ENCODE measurements at regions not wholly inside any gene's neighbourhood (a gene's known extent, or its start where the extent isn't known, plus 50 kb on each side); places are given as distances from the start of the nearest gene placed in this dataset.
A peak's percentile ranks its signal among the peaks of the same experiment; 100 is the strongest.

- Histone ChIP-seq H3K36me3 (replicated peaks in 1 of 2; ENCODE audit: control insufficient read depth in 1 of 2, insufficient read depth in 2 of 2, low read length in 1 of 2) (no peaks in the 10 kb centered on the region), H3F3A (replicated peaks; ENCODE audit: insufficient read depth) (no peaks in the 10 kb centered on the region), H3K4me3 (ENCODE audit: low read depth in 2 of 2, low read length in 1 of 2) (no peak overlapping the region), H3K79me2 (ENCODE audit: insufficient read depth) (no peaks in the 10 kb centered on the region), H4K20me1 (ENCODE audit: insufficient read depth) (no peaks in the 10 kb centered on the region), H3K27me3 (ENCODE audit: insufficient read depth) (no peaks in the 10 kb centered on the region; the same call in 1 of the 2 replicates), H2AFZ (ENCODE audit: low read depth) (no peak overlapping the region), H3K27ac (ENCODE audit: low read depth in 2 of 2, low read length in 1 of 2) (no peak overlapping the region), H3K9ac (no peak overlapping the region), H3K4me2 (no peak overlapping the region), H3K9me2 (no peaks in the 10 kb centered on the region), H3K9me3 (no peaks in the 10 kb centered on the region), H3K4me1 (ENCODE audit: control insufficient read depth in 1 of 2, insufficient read depth in 2 of 2, low read depth in 1 of 2, low read length in 1 of 2) (peaks cover 0 to 5% of the 10 kb centered on the region in 2 experiments; a peak in 2 of 4 replicates)
- no peak for DNase-seq
- POLR2A ChIA-PET, result no interaction called here
- CTCF ChIA-PET, result no interaction called here
- 49% methylated on average over 2 of the region's 2 CpGs for WGBS (ENCODE audit: low lambda C conversion rate)
- TF ChIP-seq RXRA (IDR thresholded peaks at IDR 0.05; ENCODE audit: borderline replicate concordance, low read depth) (no peak), FOXJ3 (CRISPR knock-in tag; IDR thresholded peaks at IDR 0.05) (no peak)
These were observed 416.1 kb downstream of the ATP23 start for GRCh38 chr12:58357511-58357910.

GRCh38 chr12:58358369-58358768, 417.0 kb downstream of the ATP23 start:
- Histone ChIP-seq H3K9me2 (no peaks in the 10 kb centered on the region), H3K27ac (ENCODE audit: low read depth in 2 of 2, low read length in 1 of 2) (peak overlapping the region in 1 of 2 experiments; percentile 47; a peak in 1 of 4 replicates), H3K9ac (no peak overlapping the region), H3K9me3 (no peaks in the 10 kb centered on the region), H3K27me3 (ENCODE audit: insufficient read depth) (no peaks in the 10 kb centered on the region; the same call in 1 of the 2 replicates), H3K36me3 (replicated peaks in 1 of 2; ENCODE audit: control insufficient read depth in 1 of 2, insufficient read depth in 2 of 2, low read length in 1 of 2) (no peaks in the 10 kb centered on the region), H3K79me2 (ENCODE audit: insufficient read depth) (no peaks in the 10 kb centered on the region), H3K4me3 (ENCODE audit: low read depth in 2 of 2, low read length in 1 of 2) (no peak overlapping the region), H2AFZ (ENCODE audit: low read depth) (no peak overlapping the region), H3F3A (replicated peaks; ENCODE audit: insufficient read depth) (no peaks in the 10 kb centered on the region), H3K4me2 (no peak overlapping the region), H4K20me1 (ENCODE audit: insufficient read depth) (no peaks in the 10 kb centered on the region), H3K4me1 (ENCODE audit: control insufficient read depth in 1 of 2, insufficient read depth in 2 of 2, low read depth in 1 of 2, low read length in 1 of 2) (peaks cover 0 to 5% of the 10 kb centered on the region in 2 experiments; a peak in 2 of 4 replicates)
- no peak for DNase-seq
- TF ChIP-seq USF1 (IDR thresholded peaks at IDR 0.05; ENCODE audit: borderline replicate concordance, low read depth), result no peak
- TF ChIP-seq CHD2 (IDR thresholded peaks at IDR 0.05; ENCODE audit: low read length, partially characterized antibody), result no peak
- no peak for TF ChIP-seq FOXJ3 (CRISPR knock-in tag; IDR thresholded peaks at IDR 0.05)
- no peak for TF ChIP-seq REST (IDR thresholded peaks at IDR 0.05; ENCODE audit: low read depth, low read length)
- no peak for TF ChIP-seq RXRA (IDR thresholded peaks at IDR 0.05; ENCODE audit: borderline replicate concordance, low read depth)
- no peak for TF ChIP-seq MXI1 (IDR thresholded peaks at IDR 0.05; ENCODE audit: low read depth, low read length)
- TF ChIP-seq RCOR1 (IDR thresholded peaks at IDR 0.05; ENCODE audit: low read length), result no peak
- no peak for TF ChIP-seq ELF1 (IDR thresholded peaks at IDR 0.05)
- no peak for TF ChIP-seq FOSL2 (IDR thresholded peaks at IDR 0.05; ENCODE audit: borderline replicate concordance, low read depth)
- POLR2A ChIA-PET, result no interaction called here
- CTCF ChIA-PET, result interaction anchor here (1.0 to 1.2 kb wide), 2 partner anchors 8 to 792 kb away, joined by 3 read pairs; no protein-coding TSS in a partner anchor
- 31% methylated on average over 3 of the region's 3 CpGs for WGBS (ENCODE audit: low lambda C conversion rate)
